ENCODE measurements at regions not wholly inside any gene's neighbourhood (a gene's known extent, or its start where the extent isn't known, plus 50 kb on each side); places are given as distances from the start of the nearest gene placed in this dataset.

DNA sequence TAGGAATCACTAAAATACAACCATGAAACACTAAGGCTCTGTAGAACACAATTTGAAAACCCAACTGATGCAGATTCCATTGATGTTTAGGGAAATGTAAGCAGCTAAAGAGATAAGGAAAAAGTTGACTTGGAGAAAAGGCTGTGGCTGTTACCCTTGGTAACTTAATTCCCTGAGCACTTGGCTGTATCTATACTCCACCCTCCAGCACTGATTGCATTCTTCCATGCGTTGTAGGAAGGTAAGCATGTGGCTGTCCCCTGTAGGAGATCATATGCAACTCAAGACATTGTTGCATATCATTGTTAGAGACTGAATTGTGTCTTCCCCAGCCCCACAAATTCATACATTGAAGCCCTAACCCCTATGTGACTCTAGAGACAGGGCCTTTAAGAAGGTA, 184.5 kb downstream of the CEMIP2 start:
- TF ChIP-seq, protein P1, sequence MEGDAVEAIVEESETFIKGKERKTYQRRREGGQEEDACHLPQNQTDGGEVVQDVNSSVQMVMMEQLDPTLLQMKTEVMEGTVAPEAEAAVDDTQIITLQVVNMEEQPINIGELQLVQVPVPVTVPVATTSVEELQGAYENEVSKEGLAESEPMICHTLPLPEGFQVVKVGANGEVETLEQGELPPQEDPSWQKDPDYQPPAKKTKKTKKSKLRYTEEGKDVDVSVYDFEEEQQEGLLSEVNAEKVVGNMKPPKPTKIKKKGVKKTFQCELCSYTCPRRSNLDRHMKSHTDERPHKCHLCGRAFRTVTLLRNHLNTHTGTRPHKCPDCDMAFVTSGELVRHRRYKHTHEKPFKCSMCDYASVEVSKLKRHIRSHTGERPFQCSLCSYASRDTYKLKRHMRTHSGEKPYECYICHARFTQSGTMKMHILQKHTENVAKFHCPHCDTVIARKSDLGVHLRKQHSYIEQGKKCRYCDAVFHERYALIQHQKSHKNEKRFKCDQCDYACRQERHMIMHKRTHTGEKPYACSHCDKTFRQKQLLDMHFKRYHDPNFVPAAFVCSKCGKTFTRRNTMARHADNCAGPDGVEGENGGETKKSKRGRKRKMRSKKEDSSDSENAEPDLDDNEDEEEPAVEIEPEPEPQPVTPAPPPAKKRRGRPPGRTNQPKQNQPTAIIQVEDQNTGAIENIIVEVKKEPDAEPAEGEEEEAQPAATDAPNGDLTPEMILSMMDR (IDR thresholded peaks at IDR 0.05; ENCODE audit: low read depth, low read length, poor library complexity, severe bottlenecking), result no peak
- no peak for TF ChIP-seq EZH2phosphoT487 (IDR thresholded peaks at IDR 0.05; ENCODE audit: borderline replicate concordance, low read length)
